H1 (cell line): ENCODE measurements at regions not wholly inside any gene's neighbourhood (a gene's known extent, or its start where the extent isn't known, plus 50 kb on each side); places are given as distances from the start of the nearest gene placed in this dataset.

Source experiments
- BACH1 ChIP-seq: IDR thresholded peaks from 2 replicates; pipeline ENCODE4 v1.6.1; 2012; ENCODE audit warnings: low read length, improper control_type of control experiment
- HDAC6 ChIP-seq: IDR thresholded peaks from one replicate; pipeline ENCODE4 v1.7.1; 2012; ENCODE audit warnings: low read depth, mild to moderate bottlenecking, inconsistent platforms, low read length, moderate library complexity
- KDM4A ChIP-seq: IDR thresholded peaks from one replicate; pipeline ENCODE4 v1.7.1; 2012; ENCODE audit warnings: low read depth, mild to moderate bottlenecking, moderate library complexity, low read length, inconsistent platforms; ENCODE audit not compliant: severe bottlenecking
- MAFK ChIP-seq: IDR thresholded peaks from 2 replicates; pipeline ENCODE4 v1.6.1; 2012; ENCODE audit warnings: low read depth, mild to moderate bottlenecking, improper control_type of control experiment, low read length
- SIN3A ChIP-seq, 2 experiments: IDR thresholded peaks in 1 of 2; conservative IDR thresholded peaks in 1 of 2; 2 replicates each; pipeline ENCODE4 v1.6.1; 2011 to 2012; ENCODE audit warnings: low read length in 2 of 2, improper control_type of control experiment in 1 of 2, low read depth in 1 of 2, mild to moderate bottlenecking in 1 of 2
- SIX5 ChIP-seq: IDR thresholded peaks from 2 replicates; pipeline ENCODE4 v1.6.1; 2011; ENCODE audit warnings: mild to moderate bottlenecking, low read depth, low read length

- TF ChIP-seq SIX5, result no peak
- TF ChIP-seq SIN3A (conservative IDR thresholded peaks at IDR 0.05 in 1 of 2, IDR thresholded peaks at IDR 0.05 in 1 of 2; ENCODE audit: low read depth in 1 of 2, low read length in 2 of 2), result no peak
- TF ChIP-seq KDM4A, result no peak
- TF ChIP-seq HDAC6, result no peak
- no peak for TF ChIP-seq MAFK
- TF ChIP-seq BACH1, result no peak
Measured at GRCh38 chr12:66925083-66925482, 246.2 kb upstream of the GRIP1 start (continued).
